HepG2 (cell line): ENCODE measurements at regions not wholly inside any gene's neighbourhood (a gene's known extent, or its start where the extent isn't known, plus 50 kb on each side); places are given as distances from the start of the nearest gene placed in this dataset.

ENCODE experiments used
- ATAC-seq: fragments of 200-7000 bp; cut with Tn5 transposase; 3 replicates; pipeline ENCODE4 v1.9.1; 2020; ENCODE audit warnings: mild to moderate bottlenecking, moderate library complexity
- BruUV-seq: library from RNA; stranded (reverse); fragments of 400-500 nt; replicated peaks from 2 replicates; lab custom pipeline; 2021; lab: Mats Ljungman, UMichigan
- CTCF ChIA-PET: fragments of 300-600 bp; formaldehyde crosslinking; extraction: SDS; loops from one replicate; lab custom pipeline; 2021; ENCODE audit warnings: low total read pairs, inconsistent platforms, low intra/inter-chr PET ratio; lab: Yijun Ruan, JAX
- POLR2A ChIA-PET: fragments of 350-600 bp; sonication (Branson Sonifier 250); formaldehyde crosslinking; loops from one replicate; lab custom pipeline; 2020; ENCODE audit warnings: antibody characterized with exemption, inconsistent platforms; lab: Yijun Ruan, JAX
- DNase-seq: peaks from one replicate; pipeline ENCODE4 v3.0.0-alpha.2; 2015; ENCODE audit warnings: low spot score
- FAIRE-seq: peaks from 3 replicates; lab custom pipeline; 2011; peaks lifted over from hg19 to GRCh38; lab: Jason Lieb, UNC
- H2AFZ ChIP-seq: one replicate; pipeline ENCODE4 v1.6.1; 2011; ENCODE audit warnings: low read length, inconsistent platforms
- H3K27ac ChIP-seq: fragments of 300-600 bp; 3 replicates; pipeline ENCODE4 v1.8.0; 2011; ENCODE audit warnings: mixed run types, mild to moderate bottlenecking, mixed read lengths, low read length, inconsistent platforms; ENCODE audit not compliant: insufficient read depth; ENCODE audit errors: extremely low read length
- H3K27me3 ChIP-seq, 2 experiments: fragments of 200-600 bp in 1 of 2; 2 replicates in 1 of 2; 3 replicates in 1 of 2; pipeline versions ENCODE4 v1.6.0 to v1.8.0; 2011; ENCODE audit warnings: low read length in 2 of 2, mild to moderate bottlenecking in 2 of 2, moderate library complexity in 2 of 2, inconsistent platforms in 1 of 2; ENCODE audit not compliant: insufficient read depth in 2 of 2, control insufficient read depth in 1 of 2
- H3K36me3 ChIP-seq, 2 experiments: fragments of 200-600 bp in 1 of 2; replicated peaks in 1 of 2; 2 replicates in 1 of 2; 3 replicates in 1 of 2; pipeline versions ENCODE4 v1.5.1 to v1.8.0; 2011; ENCODE audit warnings: low read length in 2 of 2, inconsistent platforms in 1 of 2; ENCODE audit not compliant: insufficient read depth in 2 of 2, control insufficient read depth in 1 of 2
- H3K4me1 ChIP-seq: 2 replicates; pipeline ENCODE4 v1.5.1; 2012; ENCODE audit warnings: low read length, inconsistent platforms; ENCODE audit not compliant: insufficient read depth
- H3K4me2 ChIP-seq: 2 replicates; pipeline ENCODE4 v1.6.0; 2011; ENCODE audit warnings: low read depth, low read length, inconsistent platforms
- H3K4me3 ChIP-seq, 3 experiments: fragments of 200-600 bp in 1 of 3; sonication (generic), shearing (Covaris generic) in 1 of 3; replicated peaks in 1 of 3; 2 replicates each; pipeline ENCODE4 v1.5.1; 2011 to 2016; ENCODE audit warnings: low read length in 3 of 3, inconsistent platforms in 2 of 3, low read depth in 2 of 3, mild to moderate bottlenecking in 2 of 3, control low read depth in 1 of 3, mixed read lengths in 1 of 3; ENCODE audit not compliant: insufficient read depth in 1 of 3
- H3K79me2 ChIP-seq: one replicate; pipeline ENCODE4 v1.6.1; 2011; ENCODE audit warnings: low read length, inconsistent platforms; ENCODE audit not compliant: insufficient read depth
- H3K9ac ChIP-seq: 2 replicates; pipeline ENCODE4 v1.6.0; 2011; ENCODE audit warnings: mild to moderate bottlenecking, low read depth, low read length, inconsistent platforms; ENCODE audit not compliant: insufficient read depth
- H3K9me3 ChIP-seq: 2 replicates; pipeline ENCODE4 v1.5.1; 2012; ENCODE audit warnings: mild to moderate bottlenecking, low read length
- H4K20me1 ChIP-seq: 2 replicates; pipeline ENCODE4 v1.6.0; 2011; ENCODE audit warnings: inconsistent platforms, mild to moderate bottlenecking, low read length, moderate library complexity; ENCODE audit not compliant: insufficient read depth
- AGO1 ChIP-seq: fragments of 200-400 bp; formaldehyde crosslinking; IDR thresholded peaks from 2 replicates; pipeline ENCODE4 v1.6.1; 2017; ENCODE audit warnings: mild to moderate bottlenecking, low read depth, low read length, moderate library complexity; ENCODE audit not compliant: poor library complexity, severe bottlenecking
- ARID3A ChIP-seq: IDR thresholded peaks from 2 replicates; pipeline ENCODE4 v1.6.1; 2012; ENCODE audit warnings: low read depth, low read length, improper control_type of control experiment
- FLYWCH1 ChIP-seq: sonication (generic); formaldehyde crosslinking; IDR thresholded peaks from 2 replicates; pipeline ENCODE4 v1.8.1; 2023; ENCODE audit warnings: mild to moderate bottlenecking, missing genetic modification reagents
- HDAC6 ChIP-seq: fragments of 200-600 bp; sonication (generic); IDR thresholded peaks from 2 replicates; pipeline ENCODE4 v1.7.0; 2017; ENCODE audit warnings: mild to moderate bottlenecking, antibody characterized with exemption, low read length, low read depth
- HNRNPUL1 ChIP-seq: fragments of 200-400 bp; formaldehyde crosslinking; IDR thresholded peaks from 2 replicates; pipeline ENCODE4 v1.6.1; 2017; ENCODE audit warnings: low read depth, mild to moderate bottlenecking, low read length, moderate library complexity
- JUND ChIP-seq: sonication (generic); formaldehyde crosslinking; IDR thresholded peaks from 2 replicates; pipeline ENCODE4 v1.8.0; 2022; ENCODE audit warnings: mild to moderate bottlenecking, missing genetic modification reagents
- KLF9 ChIP-seq: IDR thresholded peaks from 2 replicates; pipeline ENCODE4 v1.6.1; 2016; ENCODE audit warnings: low read depth
- MED1 ChIP-seq: sonication (generic); formaldehyde crosslinking; IDR thresholded peaks from 2 replicates; pipeline ENCODE4 v1.4.0; 2020; ENCODE audit warnings: missing genetic modification reagents
- NFE2L1 ChIP-seq: sonication (generic); formaldehyde crosslinking; IDR thresholded peaks from 2 replicates; pipeline ENCODE4 v1.4.0; 2020; ENCODE audit warnings: missing genetic modification reagents, mild to moderate bottlenecking, borderline replicate concordance
- PAXIP1 ChIP-seq: sonication (generic); formaldehyde crosslinking; conservative IDR thresholded peaks from 2 replicates; pipeline ENCODE4 v1.4.0; 2020; ENCODE audit warnings: mild to moderate bottlenecking, missing genetic modification reagents, moderate library complexity
- SMAD9 ChIP-seq: sonication (generic); formaldehyde crosslinking; IDR thresholded peaks from 2 replicates; pipeline ENCODE4 v1.5.1; 2020; ENCODE audit warnings: mild to moderate bottlenecking, missing genetic modification reagents
- ZFP90 ChIP-seq: sonication (generic); formaldehyde crosslinking; IDR thresholded peaks from 2 replicates; pipeline ENCODE4 v1.8.0; 2022; ENCODE audit warnings: missing genetic modification reagents, mild to moderate bottlenecking, inconsistent platforms, borderline replicate concordance
- ZKSCAN5 ChIP-seq: sonication (generic); formaldehyde crosslinking; IDR thresholded peaks from 2 replicates; pipeline ENCODE4 v1.5.1; 2020; ENCODE audit warnings: mild to moderate bottlenecking, missing genetic modification reagents
- ZNF510 ChIP-seq: sonication (generic); formaldehyde crosslinking; IDR thresholded peaks from 2 replicates; pipeline ENCODE4 v1.4.0; 2020; ENCODE audit warnings: low read depth, mild to moderate bottlenecking, missing genetic modification reagents
- ZNF549 ChIP-seq: sonication (generic); formaldehyde crosslinking; IDR thresholded peaks from 2 replicates; pipeline ENCODE4 v1.5.0; 2020; ENCODE audit warnings: missing genetic modification reagents
- ZNF567 ChIP-seq: sonication (generic); formaldehyde crosslinking; IDR thresholded peaks from 2 replicates; pipeline ENCODE4 v1.8.1; 2023; ENCODE audit warnings: mild to moderate bottlenecking, missing genetic modification reagents, borderline replicate concordance
- ZNF616 ChIP-seq: sonication (generic); formaldehyde crosslinking; IDR thresholded peaks from 2 replicates; pipeline ENCODE4 v1.5.0; 2020; ENCODE audit warnings: low read depth, mild to moderate bottlenecking, missing genetic modification reagents
- ZNF766 ChIP-seq: sonication (generic); formaldehyde crosslinking; IDR thresholded peaks from 2 replicates; pipeline ENCODE4 v1.5.0; 2020; ENCODE audit warnings: missing genetic modification reagents, borderline replicate concordance
- ZNF83 ChIP-seq: sonication (generic); formaldehyde crosslinking; IDR thresholded peaks from 2 replicates; pipeline ENCODE4 v1.4.0; 2020; ENCODE audit warnings: missing genetic modification reagents, mild to moderate bottlenecking, borderline replicate concordance
- in situ Hi-C: cut with HindIII; loops from 2 replicates; pipeline ENCODE4 v1.10.0; 2017; ENCODE audit warnings: low pct_unique_long_range_greater_than_20kb; ENCODE audit not compliant: extremely low pct_ligation_motif_present
- intact Hi-C: fragments of 100-400 bp; cut with micrococcal nuclease; formaldehyde crosslinking; loops from one replicate; pipeline ENCODE4 v1.10.0; 2022; ENCODE audit not compliant: unreplicated experiment

GRCh38 chr4:95921470-95921869 is 81.6 kb downstream of the PDHA2 start:
- no peak for ATAC-seq
- no peaks in the 10 kb centered on the region for H4K20me1 ChIP-seq
- BruUV-seq = no TSS peak
- no peak overlapping the region for H3K27ac ChIP-seq
- H3K9ac ChIP-seq = no peak overlapping the region
- H3K27me3 ChIP-seq = no peaks in the 10 kb centered on the region
- H3K4me1 ChIP-seq = no peaks in the 10 kb centered on the region
- no peaks in the 10 kb centered on the region for H3K36me3 ChIP-seq
- DNase-seq = no peak
- intact Hi-C loops = no loop called here
- ChIA-PET POLR2A (no interaction called here), CTCF (no interaction called here)
- no peak for FAIRE-seq
- H2AFZ ChIP-seq = no peak overlapping the region
- no peaks in the 10 kb centered on the region for H3K79me2 ChIP-seq
- no peak for TF ChIP-seq HNRNPUL1
- no peak for TF ChIP-seq NFE2L1
- TF ChIP-seq JUND (CRISPR knock-in tag) = no peak
- no peak for TF ChIP-seq KLF9 (CRISPR knock-in tag)
- no peak for TF ChIP-seq ZNF83 (CRISPR knock-in tag)
- TF ChIP-seq ARID3A = no peak
- TF ChIP-seq ZNF766 = no peak
- TF ChIP-seq HDAC6 = no peak
- no peak for TF ChIP-seq ZNF549 (CRISPR knock-in tag)
- no peak for TF ChIP-seq MED1 (CRISPR knock-in tag)
- TF ChIP-seq AGO1 = no peak
- TF ChIP-seq FLYWCH1 (CRISPR knock-in tag) = no peak
- TF ChIP-seq ZNF616 (CRISPR knock-in tag) = no peak
- no peak for TF ChIP-seq ZNF510 (CRISPR knock-in tag)
- TF ChIP-seq PAXIP1 (CRISPR knock-in tag) = no peak
- TF ChIP-seq ZFP90 = no peak
- no peak for TF ChIP-seq SMAD9 (CRISPR knock-in tag)
- no peak for TF ChIP-seq ZNF567
- TF ChIP-seq ZKSCAN5 (CRISPR knock-in tag) = no peak
- peaks cover 46% of the 10 kb centered on the region for H3K9me3 ChIP-seq
- no peak overlapping the region for H3K4me3 ChIP-seq
- in situ Hi-C loops = no loop called here
- H3K4me2 ChIP-seq = no peak overlapping the region
